ENCODE measurements at regions not wholly inside any gene's neighbourhood (a gene's known extent, or its start where the extent isn't known, plus 50 kb on each side); places are given as distances from the start of the nearest gene placed in this dataset.

- H3K4me3 ChIP-seq (replicated peaks in 1 of 2; ENCODE audit: low read depth in 2 of 2, low read length in 2 of 2) = no peak overlapping the region
- no peak for DNase-seq (ENCODE audit: low read depth in 2 of 2)
- no peak for TF ChIP-seq CTCF (IDR thresholded peaks at IDR 0.05; ENCODE audit: low read depth, low read length)
Observed at GRCh38 chr14:62031504-62031903, 269.3 kb downstream of the SNAPC1 start.

GRCh38 chr14:62053188-62053587, 291.0 kb downstream of the SNAPC1 start:
- TF ChIP-seq CTCF (IDR thresholded peaks at IDR 0.05; ENCODE audit: low read depth, low read length) = no peak
- H3K4me3 ChIP-seq (replicated peaks in 1 of 2; ENCODE audit: low read depth in 2 of 2, low read length in 2 of 2) = no peak overlapping the region
- DNase-seq (ENCODE audit: low read depth in 2 of 2) = no peak

- DNase-seq (ENCODE audit: low read depth in 2 of 2) = no peak
- no peak overlapping the region for H3K4me3 ChIP-seq (replicated peaks in 1 of 2; ENCODE audit: low read depth in 2 of 2, low read length in 2 of 2)
- no peak for TF ChIP-seq CTCF (IDR thresholded peaks at IDR 0.05; ENCODE audit: low read depth, low read length)
Observed at GRCh38 chr14:62056789-62057188, 294.6 kb downstream of the SNAPC1 start.

GRCh38 chr14:62062645-62063044, 300.4 kb downstream of the SNAPC1 start:
- no peak for DNase-seq (ENCODE audit: low read depth in 2 of 2)
- TF ChIP-seq CTCF (IDR thresholded peaks at IDR 0.05; ENCODE audit: low read depth, low read length) = no peak
- H3K4me3 ChIP-seq (replicated peaks in 1 of 2; ENCODE audit: low read depth in 2 of 2, low read length in 2 of 2) = no peak overlapping the region

GRCh38 chr14:62064751-62065323, 302.6 kb downstream of the SNAPC1 start:
- no peak for TF ChIP-seq CTCF (IDR thresholded peaks at IDR 0.05; ENCODE audit: low read depth, low read length)
- H3K4me3 ChIP-seq (replicated peaks in 1 of 2; ENCODE audit: low read depth in 2 of 2, low read length in 2 of 2) = no peak overlapping the region
- no peak for DNase-seq (ENCODE audit: low read depth in 2 of 2)

- TF ChIP-seq CTCF (IDR thresholded peaks at IDR 0.05; ENCODE audit: low read depth, low read length) = no peak
- no peak for DNase-seq (ENCODE audit: low read depth in 2 of 2)
- no peak overlapping the region for H3K4me3 ChIP-seq (replicated peaks in 1 of 2; ENCODE audit: low read depth in 2 of 2, low read length in 2 of 2)
Observed at GRCh38 chr14:62066304-62066703, 304.1 kb downstream of the SNAPC1 start.

GRCh38 chr14:62071039-62071438, 308.8 kb downstream of the SNAPC1 start:
- H3K4me3 ChIP-seq (replicated peaks in 1 of 2; ENCODE audit: low read depth in 2 of 2, low read length in 2 of 2) = no peak overlapping the region
- no peak for DNase-seq (ENCODE audit: low read depth in 2 of 2)
- TF ChIP-seq CTCF (IDR thresholded peaks at IDR 0.05; ENCODE audit: low read depth, low read length) = no peak

Measured in cardiac fibroblast (primary cell).